Tibial nerve (tissue), 3 donors: ENCODE measurements at regions not wholly inside any gene's neighbourhood (a gene's known extent, or its start where the extent isn't known, plus 50 kb on each side); places are given as distances from the start of the nearest gene placed in this dataset.

ENCODE experiments used
- CTCF ChIP-seq, 5 experiments: fragments of 200-600 bp in 3 of 5; fragments of 450-650 bp in 2 of 5; sonication (generic) in 3 of 5; IDR thresholded peaks; one replicate each; pipeline ENCODE4 v1.5.1; 2016 to 2019; ENCODE audit warnings: antibody characterized with exemption in 5 of 5, mild to moderate bottlenecking in 3 of 5, moderate library complexity in 2 of 5
- POLR2A ChIP-seq, 2 donors: fragments of 450-650 bp; IDR thresholded peaks; one replicate each; pipeline ENCODE4 v1.6.1; 2017; ENCODE audit warnings: antibody characterized with exemption in 2 of 2, mild to moderate bottlenecking in 2 of 2, moderate library complexity in 2 of 2

GRCh38 chr3:192992361-192992760, 74.7 kb upstream of the MB21D2 start:
- TF ChIP-seq CTCF (IDR thresholded peaks at IDR 0.05) (no peak), POLR2A (IDR thresholded peaks at IDR 0.05) (no peak)
